Fibroblast of pulmonary artery (primary cell): ENCODE measurements at regions not wholly inside any gene's neighbourhood (a gene's known extent, or its start where the extent isn't known, plus 50 kb on each side); places are given as distances from the start of the nearest gene placed in this dataset.
"Not testable (repeated sequence)": the region's sequence is repeated elsewhere in the genome, so short reads cannot be mapped to it uniquely, and the experiment has no call there.

Experiments used
- DNase-seq: peaks from one replicate; pipeline ENCODE4 v3.0.0-alpha.2; 2010; ENCODE audit warnings: low read depth
- H3K4me3 ChIP-seq: replicated peaks from 2 replicates; pipeline ENCODE4 v1.5.1; 2011; ENCODE audit warnings: low read depth, mild to moderate bottlenecking, control low read depth, low read length, moderate library complexity
- CTCF ChIP-seq: IDR thresholded peaks from 2 replicates; pipeline ENCODE4 v1.5.1; 2011; ENCODE audit warnings: mild to moderate bottlenecking, control low read depth, low read length, inconsistent platforms; ENCODE audit errors: missing control alignments

GRCh38 chr5:112491257-112491656 is 72.2 kb upstream of the EPB41L4A start:
- peak; percentile 39 for TF ChIP-seq CTCF
- no peak overlapping the region for H3K4me3 ChIP-seq
- no peak for DNase-seq

GRCh38 chr5:112492291-112492690 is 73.2 kb upstream of the EPB41L4A start:
- peak; percentile 86 for TF ChIP-seq CTCF
- DNase-seq = peak; percentile 72
- no peak overlapping the region for H3K4me3 ChIP-seq

- not testable (repeated sequence) for DNase-seq, H3K4me3 ChIP-seq
Observed at GRCh38 chr5:112503749-112504501, 84.8 kb upstream of the EPB41L4A start.

- DNase-seq, H3K4me3 ChIP-seq: not testable (repeated sequence)
Observed at GRCh38 chr5:112509097-112509496, 90.0 kb upstream of the EPB41L4A start.

GRCh38 chr5:112511920-112512319 is 92.8 kb upstream of the EPB41L4A start:
- no peak for DNase-seq
- TF ChIP-seq CTCF = no peak
- H3K4me3 ChIP-seq = no peak overlapping the region

- no peak for DNase-seq
- TF ChIP-seq CTCF = no peak
Observed at GRCh38 chr5:112512901-112513300, 93.8 kb upstream of the EPB41L4A start.

GRCh38 chr5:112514111-112514510 is 95.0 kb upstream of the EPB41L4A start:
- no peak for DNase-seq
- no peak for TF ChIP-seq CTCF

More at GRCh38 chr5:112512901-112513300, 93.8 kb upstream of the EPB41L4A start:
- no peak overlapping the region for H3K4me3 ChIP-seq

GRCh38 chr5:112520474-112520873 is 101.4 kb upstream of the EPB41L4A start:
- not testable (repeated sequence) for H3K4me3 ChIP-seq, DNase-seq

More at GRCh38 chr5:112514111-112514510, 95.0 kb upstream of the EPB41L4A start:
- H3K4me3 ChIP-seq = no peak overlapping the region

- H3K4me3 ChIP-seq, DNase-seq: not testable (repeated sequence)
Observed at GRCh38 chr5:112522891-112523673, 104.0 kb upstream of the EPB41L4A start.

- H3K4me3 ChIP-seq, DNase-seq: not testable (repeated sequence)
Observed at GRCh38 chr5:112523674-112524263, 104.7 kb upstream of the EPB41L4A start.
